HG02981 (cell line): ENCODE measurements at regions not wholly inside any gene's neighbourhood (a gene's known extent, or its start where the extent isn't known, plus 50 kb on each side); places are given as distances from the start of the nearest gene placed in this dataset.

Source experiments
- ATAC-seq: cut with Tn5 transposase; IDR thresholded peaks from one replicate; pipeline ENCODE4 v1.9.1; 2021; ENCODE audit warnings: mild to moderate bottlenecking, moderate library complexity; ENCODE audit not compliant: unreplicated experiment

GRCh38 chr1:81700728-81701470, 99.8 kb upstream of the ADGRL2 start:
- no peak for ATAC-seq

GRCh38 chr1:81699234-81699633, 101.5 kb upstream of the ADGRL2 start:
- ATAC-seq, result no peak

GRCh38 chr1:81695741-81696140, 105.0 kb upstream of the ADGRL2 start:
- no peak for ATAC-seq

- no peak for ATAC-seq
These were observed 107.4 kb upstream of the ADGRL2 start for GRCh38 chr1:81693316-81693715.

GRCh38 chr1:81690676-81691453, 109.9 kb upstream of the ADGRL2 start:
- ATAC-seq, result no peak

GRCh38 chr1:81689531-81689941, 111.2 kb upstream of the ADGRL2 start:
- ATAC-seq, result no peak

- ATAC-seq, result no peak
These were observed 118.2 kb upstream of the ADGRL2 start for GRCh38 chr1:81682490-81682889.

- no peak for ATAC-seq
These were observed 119.0 kb upstream of the ADGRL2 start for GRCh38 chr1:81681601-81682266.

GRCh38 chr1:81681114-81681513, 119.6 kb upstream of the ADGRL2 start:
- ATAC-seq, result no peak

GRCh38 chr1:81679942-81680341, 120.8 kb upstream of the ADGRL2 start:
- no peak for ATAC-seq

- ATAC-seq, result no peak
These were observed 122.0 kb upstream of the ADGRL2 start for GRCh38 chr1:81678779-81679178.

GRCh38 chr1:81672766-81673165, 128.0 kb upstream of the ADGRL2 start:
- no peak for ATAC-seq

GRCh38 chr1:81671038-81671437, 129.7 kb upstream of the ADGRL2 start:
- ATAC-seq, result no peak

GRCh38 chr1:81670286-81670685, 130.4 kb upstream of the ADGRL2 start:
- ATAC-seq, result no peak

- no peak for ATAC-seq
These were observed 134.1 kb upstream of the ADGRL2 start for GRCh38 chr1:81666586-81666985.

- ATAC-seq, result no peak
These were observed 136.4 kb upstream of the ADGRL2 start for GRCh38 chr1:81664341-81664740.

GRCh38 chr1:81662913-81663526, 137.7 kb upstream of the ADGRL2 start:
- ATAC-seq, result no peak

- ATAC-seq, result no peak
These were observed 140.4 kb upstream of the ADGRL2 start for GRCh38 chr1:81660286-81660685.

- ATAC-seq, result no peak
These were observed 146.1 kb upstream of the ADGRL2 start for GRCh38 chr1:81654657-81655056.

- ATAC-seq, result no peak
These were observed 146.6 kb upstream of the ADGRL2 start for GRCh38 chr1:81654147-81654546.

- ATAC-seq, result no peak
These were observed 150.0 kb upstream of the ADGRL2 start for GRCh38 chr1:81650776-81651175.
